Bronchial epithelial cell (primary cell): ENCODE measurements at regions not wholly inside any gene's neighbourhood (a gene's known extent, or its start where the extent isn't known, plus 50 kb on each side); places are given as distances from the start of the nearest gene placed in this dataset.

ENCODE experiments used
- DNase-seq: peaks from one replicate; pipeline ENCODE4 v3.0.0-alpha.2; 2010; ENCODE audit warnings: low read depth
- FAIRE-seq: peaks from 2 replicates; lab custom pipeline; 2011; peaks lifted over from hg19 to GRCh38; lab: Jason Lieb, UNC
- H3K27me3 ChIP-seq: 2 replicates; pipeline ENCODE4 v1.5.1; 2011; ENCODE audit warnings: low read length; ENCODE audit not compliant: control insufficient read depth, insufficient read depth
- H3K36me3 ChIP-seq: 2 replicates; pipeline ENCODE4 v1.5.1; 2011; ENCODE audit warnings: low read length; ENCODE audit not compliant: control insufficient read depth, insufficient read depth
- H3K4me3 ChIP-seq: 2 replicates; pipeline ENCODE4 v1.5.1; 2011; ENCODE audit warnings: mild to moderate bottlenecking, low read depth, low read length, control low read depth
- TF ChIP-seq, protein P1 (sequence below): IDR thresholded peaks from 2 replicates; pipeline ENCODE4 v1.5.1; 2011; ENCODE audit warnings: mild to moderate bottlenecking, moderate library complexity, low read length, control low read depth, inconsistent platforms; ENCODE audit not compliant: insufficient read depth, severe bottlenecking

DNA sequence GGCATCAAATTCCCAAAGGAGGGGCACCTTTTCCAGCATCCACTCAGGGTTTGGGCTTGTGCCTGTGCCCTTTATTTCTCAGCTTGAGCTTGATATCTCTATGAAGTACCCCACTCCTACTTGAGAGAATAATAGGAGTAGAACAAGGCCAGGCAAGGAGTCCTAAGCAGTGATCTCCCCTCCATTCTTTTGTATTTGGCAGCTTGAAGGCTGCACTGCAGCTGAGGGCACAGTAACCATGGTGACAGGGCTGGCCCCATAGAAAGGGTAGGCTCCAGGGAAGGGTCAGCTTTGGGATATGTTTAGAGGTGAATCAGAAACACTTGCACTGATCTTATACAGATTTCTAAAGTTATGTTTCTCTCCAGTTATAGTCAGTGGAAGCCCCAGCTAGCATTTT is 145.4 kb upstream of the SLC24A5 start:
- no peaks in the 10 kb centered on the region for H3K36me3 ChIP-seq
- peaks cover 1% of the 10 kb centered on the region for H3K27me3 ChIP-seq
- no peak for DNase-seq
- TF ChIP-seq, protein P1, sequence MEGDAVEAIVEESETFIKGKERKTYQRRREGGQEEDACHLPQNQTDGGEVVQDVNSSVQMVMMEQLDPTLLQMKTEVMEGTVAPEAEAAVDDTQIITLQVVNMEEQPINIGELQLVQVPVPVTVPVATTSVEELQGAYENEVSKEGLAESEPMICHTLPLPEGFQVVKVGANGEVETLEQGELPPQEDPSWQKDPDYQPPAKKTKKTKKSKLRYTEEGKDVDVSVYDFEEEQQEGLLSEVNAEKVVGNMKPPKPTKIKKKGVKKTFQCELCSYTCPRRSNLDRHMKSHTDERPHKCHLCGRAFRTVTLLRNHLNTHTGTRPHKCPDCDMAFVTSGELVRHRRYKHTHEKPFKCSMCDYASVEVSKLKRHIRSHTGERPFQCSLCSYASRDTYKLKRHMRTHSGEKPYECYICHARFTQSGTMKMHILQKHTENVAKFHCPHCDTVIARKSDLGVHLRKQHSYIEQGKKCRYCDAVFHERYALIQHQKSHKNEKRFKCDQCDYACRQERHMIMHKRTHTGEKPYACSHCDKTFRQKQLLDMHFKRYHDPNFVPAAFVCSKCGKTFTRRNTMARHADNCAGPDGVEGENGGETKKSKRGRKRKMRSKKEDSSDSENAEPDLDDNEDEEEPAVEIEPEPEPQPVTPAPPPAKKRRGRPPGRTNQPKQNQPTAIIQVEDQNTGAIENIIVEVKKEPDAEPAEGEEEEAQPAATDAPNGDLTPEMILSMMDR = no peak
- H3K4me3 ChIP-seq = no peak overlapping the region
- FAIRE-seq = no peak

DNA sequence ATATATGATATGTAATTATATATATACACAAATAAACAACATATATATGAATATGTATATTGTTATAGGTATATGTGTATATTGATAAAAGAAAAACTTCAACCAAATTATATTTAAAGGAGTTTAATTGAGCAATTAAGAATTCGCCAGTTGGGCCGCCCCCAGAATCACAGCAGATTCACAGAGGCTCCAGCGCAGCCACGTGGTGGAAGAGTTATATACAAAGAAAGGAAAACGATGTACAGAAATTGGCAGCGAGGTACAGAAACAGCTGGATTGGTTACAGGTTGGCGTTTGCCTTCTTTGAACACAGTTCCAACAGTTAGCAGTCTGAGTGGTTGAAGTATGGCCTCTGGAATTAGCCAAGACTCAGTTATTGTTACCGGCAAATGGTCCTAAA is 137.3 kb upstream of the SLC24A5 start:
- Histone ChIP-seq H3K36me3 (no peaks in the 10 kb centered on the region), H3K4me3 (no peak overlapping the region), H3K27me3 (no peaks in the 10 kb centered on the region)
- FAIRE-seq (no peak), DNase-seq (no peak)
- TF ChIP-seq, protein P1 = no peak

DNA sequence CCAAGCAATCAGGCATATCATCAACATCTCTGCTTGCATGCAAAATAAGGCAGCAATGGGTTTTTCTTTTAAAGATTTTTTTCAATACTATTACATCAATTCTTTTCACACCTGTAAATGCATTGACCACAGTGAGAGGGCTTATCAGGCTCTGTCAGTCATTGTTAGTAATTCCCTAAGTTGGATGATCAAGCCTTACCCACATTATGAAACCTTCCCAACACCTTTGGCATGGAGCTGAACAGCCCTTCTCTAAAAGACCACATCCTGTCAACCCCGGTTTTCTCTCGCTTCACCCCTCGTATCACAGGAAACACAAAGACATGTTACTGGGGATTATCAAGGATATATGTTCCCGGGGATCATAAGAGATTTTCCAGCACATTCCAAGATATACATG is 135.2 kb upstream of the SLC24A5 start:
- FAIRE-seq (no peak), DNase-seq (no peak)
- Histone ChIP-seq H3K4me3 (no peak overlapping the region), H3K36me3 (no peaks in the 10 kb centered on the region), H3K27me3 (no peaks in the 10 kb centered on the region)
- TF ChIP-seq, protein P1 = no peak

DNA sequence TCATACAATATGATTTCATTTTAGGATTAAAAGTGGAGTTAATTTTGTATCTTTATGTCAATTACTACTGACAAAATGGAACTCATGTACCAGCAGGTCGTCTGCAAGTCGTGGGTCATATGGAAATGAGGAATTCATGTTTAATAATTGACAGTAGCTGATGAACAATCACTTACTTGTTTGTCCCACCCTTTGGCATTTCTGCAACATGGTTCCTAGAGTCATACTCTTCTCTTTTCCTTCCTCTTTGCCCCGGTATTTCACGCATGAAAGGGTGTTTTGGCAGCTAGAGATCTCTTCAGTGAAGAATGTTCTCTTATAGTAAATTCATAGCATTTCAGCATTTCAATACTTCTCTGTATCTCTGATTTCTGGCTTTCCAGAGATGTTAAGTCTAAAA is 133.3 kb upstream of the SLC24A5 start:
- Histone ChIP-seq H3K4me3 (no peak overlapping the region), H3K36me3 (no peaks in the 10 kb centered on the region), H3K27me3 (no peaks in the 10 kb centered on the region)
- DNase-seq (no peak), FAIRE-seq (no peak)
- TF ChIP-seq, protein P1 = no peak

DNA sequence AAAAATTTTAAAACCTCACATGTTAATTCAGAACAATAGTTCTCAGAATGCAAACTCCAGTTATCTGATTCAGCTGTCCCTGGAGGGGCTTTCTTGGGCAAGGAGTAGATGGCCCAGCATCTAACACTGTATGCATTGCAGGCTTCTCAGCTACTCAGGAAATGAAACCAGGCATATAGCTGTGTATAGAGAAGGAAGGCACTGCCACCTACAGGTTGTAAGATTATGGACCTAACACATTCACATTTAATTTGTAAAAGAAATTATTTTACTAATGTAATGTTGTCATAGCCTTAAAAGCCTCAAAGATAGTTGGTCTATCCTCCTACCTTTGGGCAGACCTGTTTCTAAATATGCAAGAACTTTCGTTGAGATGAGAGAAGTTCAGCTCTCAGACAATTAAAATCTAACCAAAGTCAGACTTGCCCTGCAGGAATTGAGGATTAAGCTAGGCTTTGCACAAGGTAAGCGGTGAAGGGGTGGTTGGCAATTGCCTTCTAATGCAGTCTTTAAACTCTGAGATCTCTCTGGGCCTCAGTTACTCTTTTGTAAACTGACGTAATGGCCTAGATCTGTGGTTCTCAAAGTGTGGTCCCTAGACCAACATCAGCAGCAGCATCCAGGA is 132.8 kb upstream of the SLC24A5 start:
- TF ChIP-seq, protein P1 = peak; percentile 52
- no peaks in the 10 kb centered on the region for H3K27me3 ChIP-seq
- FAIRE-seq (no peak), DNase-seq (peak; percentile 58)
- no peaks in the 10 kb centered on the region for H3K36me3 ChIP-seq
- H3K4me3 ChIP-seq = no peak overlapping the region

DNA sequence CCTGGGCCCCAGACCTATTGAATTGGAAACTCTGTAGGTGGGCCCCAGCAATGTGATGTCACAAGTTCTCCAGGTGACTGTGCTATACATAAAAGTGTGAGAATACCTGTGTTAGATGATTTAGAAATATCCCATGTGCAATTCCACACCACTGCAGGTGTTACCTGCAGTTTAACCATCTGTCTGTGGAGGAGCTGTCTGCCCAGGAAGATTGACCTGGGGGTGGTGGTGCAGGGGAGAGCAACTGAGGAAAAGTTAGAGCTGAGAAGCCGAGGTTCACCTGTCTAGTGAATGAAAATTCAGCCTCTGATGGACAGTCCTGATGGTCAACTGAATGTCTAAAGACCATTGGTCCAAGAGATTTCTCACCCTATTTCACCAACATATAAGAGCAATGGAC is 132.2 kb upstream of the SLC24A5 start:
- FAIRE-seq = peak; percentile 66
- TF ChIP-seq, protein P1 = peak; percentile 27

More for the DNA sequence above, 132.2 kb upstream of the SLC24A5 start:
- no peaks in the 10 kb centered on the region for H3K36me3 ChIP-seq
- no peak overlapping the region for H3K4me3 ChIP-seq
- DNase-seq = no peak
- no peaks in the 10 kb centered on the region for H3K27me3 ChIP-seq
